Psoas muscle (tissue), 7 donors: ENCODE measurements at regions not wholly inside any gene's neighbourhood (a gene's known extent, or its start where the extent isn't known, plus 50 kb on each side); places are given as distances from the start of the nearest gene placed in this dataset.
A peak's percentile ranks its signal among the peaks of the same experiment; 100 is the strongest.

Experiments used
- ATAC-seq, 4 donors: fragments of 200-7000 bp; cut with Tn5 transposase; one replicate each; pipeline ENCODE4 v1.9.1; 2020; ENCODE audit warnings: moderate library complexity in 3 of 4, mild to moderate bottlenecking in 2 of 4
- DNase-seq, 2 donors: peaks; one replicate each; pipeline ENCODE4 v3.0.0-alpha.2; 2020
- H3K27ac ChIP-seq: fragments of 200-600 bp; one replicate; pipeline ENCODE4 v1.8.0; 2022
- H3K27me3 ChIP-seq, 3 donors: fragments of 200-600 bp in 1 of 3; one replicate each; pipeline versions ENCODE4 v1.6.1 to v1.8.0; 2013 to 2022; ENCODE audit warnings: low read length in 2 of 3, mild to moderate bottlenecking in 2 of 3, moderate library complexity in 1 of 3; ENCODE audit not compliant: insufficient read depth in 3 of 3
- H3K36me3 ChIP-seq, 2 donors: fragments of 200-600 bp in 1 of 2; one replicate each; pipeline versions ENCODE4 v1.6.1 to v1.8.0; 2013 to 2022; ENCODE audit warnings: low read depth in 1 of 2, mild to moderate bottlenecking in 1 of 2, moderate library complexity in 1 of 2; ENCODE audit not compliant: insufficient read depth in 1 of 2
- H3K4me1 ChIP-seq: fragments of 200-600 bp; one replicate; pipeline ENCODE4 v1.8.0; 2022
- H3K4me3 ChIP-seq: fragments of 200-600 bp; one replicate; pipeline ENCODE4 v1.8.0; 2022; ENCODE audit warnings: mild to moderate bottlenecking
- H3K9me3 ChIP-seq: fragments of 200-600 bp; one replicate; pipeline ENCODE4 v1.8.0; 2022
- CTCF ChIP-seq: fragments of 200-600 bp; IDR thresholded peaks from one replicate; pipeline ENCODE4 v1.8.0; 2022; ENCODE audit warnings: antibody characterized with exemption
- WGBS, 3 donors: extraction: QIAGEN DNeasy Blood & Tissue Kit; methylation state at CpG; one replicate each; pipeline versions ENCODE4 v1.1.6 to v1.1.7; 2013; 5-methylcytosine and 5-hydroxymethylcytosine counted together
- intact Hi-C, 2 donors: fragments of 100-400 bp; cut with DNase I; formaldehyde crosslinking; loops; one replicate each; pipeline versions ENCODE4 v1.11.0 to v1.14.2; 2022
- donor health status: healthy with polysubstance abuse.
- donor health status: DM: no; HTN: no; CAD: no; lungs with moderate emphysema.
- donor health status: Bipolar disorder and iron deficiency.
- donor health status: healthy.
- donor health status: DM: yes; HTN: yes; CAD: no.
- donor health status: DM: no; HTN: no; CAD: no.
- donor health status: DM: yes; HTN: yes; CAD: no.

GRCh38 chr2:149715005-149715592, 127.5 kb upstream of the MMADHC start:
- Histone ChIP-seq H3K27ac (no peak overlapping the region), H3K4me1 (no peaks in the 10 kb centered on the region), H3K36me3 (no peaks in the 10 kb centered on the region), H3K4me3 (no peak overlapping the region), H3K27me3 (no peaks in the 10 kb centered on the region), H3K9me3 (no peaks in the 10 kb centered on the region)
- peak in 1 of 4 donors; percentile 40 for ATAC-seq
- intact Hi-C loops, result no loop called here
- 53 to 70% (median 55%) methylated on average over 3 of the region's 3 CpGs for WGBS, 3 donors
- TF ChIP-seq CTCF, result peak; percentile 44
- DNase-seq, result no peak

- no peaks in the 10 kb centered on the region for H3K4me1 ChIP-seq
- whole genome bisulfite sequencing, 3 donors, result 63 to 72% (median 67%) methylated on average over 8 of the region's 8 CpGs
- ATAC-seq (no peak), DNase-seq (no peak)
- no peak overlapping the region for H3K4me3 ChIP-seq
- H3K27me3 ChIP-seq, result no peaks in the 10 kb centered on the region
- peaks cover 5% of the 10 kb centered on the region for H3K9me3 ChIP-seq
- TF ChIP-seq CTCF, result no peak
- intact Hi-C loops, result no loop called here
- H3K36me3 ChIP-seq, result no peaks in the 10 kb centered on the region
- H3K27ac ChIP-seq, result no peak overlapping the region
These were observed 122.1 kb upstream of the MMADHC start for GRCh38 chr2:149709496-149710263.

- H3K9me3 ChIP-seq, result peaks cover 5% of the 10 kb centered on the region
- no peak overlapping the region for H3K27ac ChIP-seq
- H3K36me3 ChIP-seq, result no peaks in the 10 kb centered on the region
- no peak for DNase-seq
- no peaks in the 10 kb centered on the region for H3K4me1 ChIP-seq
- H3K27me3 ChIP-seq, result no peaks in the 10 kb centered on the region
- intact Hi-C loops, result no loop called here
- ATAC-seq, result no peak
- WGBS, 3 donors, result 88 to 95% (median 91%) methylated on average over 2 of the region's 2 CpGs
- no peak for TF ChIP-seq CTCF
- H3K4me3 ChIP-seq, result no peak overlapping the region
These were observed 115.7 kb upstream of the MMADHC start for GRCh38 chr2:149703281-149703680.

GRCh38 chr2:149702571-149702970, 115.0 kb upstream of the MMADHC start:
- no peak overlapping the region for H3K27ac ChIP-seq
- no peaks in the 10 kb centered on the region for H3K36me3 ChIP-seq
- ATAC-seq (no peak), DNase-seq (no peak)
- no peaks in the 10 kb centered on the region for H3K27me3 ChIP-seq
- WGBS, 3 donors, result 80 to 87% (median 82%) methylated on average over 4 of the region's 4 CpGs
- H3K4me1 ChIP-seq, result no peaks in the 10 kb centered on the region
- intact Hi-C loops, result no loop called here
- TF ChIP-seq CTCF, result no peak
- no peak overlapping the region for H3K4me3 ChIP-seq
- H3K9me3 ChIP-seq, result peaks cover 5% of the 10 kb centered on the region
